Iris pigment epithelial cell (primary cell): ENCODE measurements at regions not wholly inside any gene's neighbourhood (a gene's known extent, or its start where the extent isn't known, plus 50 kb on each side); places are given as distances from the start of the nearest gene placed in this dataset.

Experiments
- DNase-seq: peaks from one replicate; pipeline ENCODE4 v3.0.0-alpha.2; 2011; ENCODE audit warnings: low read depth

- no peak for DNase-seq
Observed at GRCh38 chr2:153812632-153813031, 59.1 kb upstream of the GALNT13 start.

GRCh38 chr2:153818242-153818641 lies 53.5 kb upstream of the GALNT13 start:
- DNase-seq = no peak

- no peak for DNase-seq
Observed at GRCh38 chr2:153819074-153819473, 52.6 kb upstream of the GALNT13 start.

GRCh38 chr2:153819501-153819900 lies 52.2 kb upstream of the GALNT13 start:
- no peak for DNase-seq
